H1 (cell line): ENCODE measurements at regions not wholly inside any gene's neighbourhood (a gene's known extent, or its start where the extent isn't known, plus 50 kb on each side); places are given as distances from the start of the nearest gene placed in this dataset.

ENCODE experiments used
- CTCF ChIA-PET: fragments of 300-600 bp; sonication (Branson Sonifier 250); formaldehyde crosslinking; loops from one replicate; lab custom pipeline; 2021; ENCODE audit not compliant: partially characterized antibody; lab: Charles Lee
- POLR2A ChIA-PET: fragments of 300-600 bp; sonication (Branson Sonifier 250); formaldehyde crosslinking; loops from one replicate; lab custom pipeline; 2021; ENCODE audit warnings: inconsistent platforms; ENCODE audit not compliant: partially characterized antibody; lab: Charles Lee
- DNase-seq, 2 experiments: peaks; one replicate each; pipeline versions ENCODE4 v3.0.0 to v3.0.0-alpha.2; 2010 to 2022; ENCODE audit warnings: low spot score in 2 of 2, low read depth in 1 of 2, mixed read lengths in 1 of 2
- FAIRE-seq: peaks from 2 replicates; lab custom pipeline; 2011; peaks lifted over from hg19 to GRCh38; lab: Jason Lieb, UNC
- H2AFZ ChIP-seq: 2 replicates; pipeline ENCODE4 v1.8.1; 2012; ENCODE audit warnings: low read length, inconsistent platforms
- H2AK5ac ChIP-seq: 2 replicates; pipeline ENCODE4 v1.6.1; 2013; ENCODE audit warnings: low read depth, low read length
- H2BK120ac ChIP-seq: replicated peaks from 2 replicates; pipeline ENCODE3; 2013; ENCODE audit warnings: low read depth, low read length, inconsistent platforms
- H2BK12ac ChIP-seq: 2 replicates; pipeline ENCODE4 v1.6.1; 2013; ENCODE audit warnings: low read depth, low read length
- H2BK15ac ChIP-seq: 2 replicates; pipeline ENCODE4 v1.6.1; 2013; ENCODE audit warnings: low read length
- H2BK20ac ChIP-seq: 2 replicates; pipeline ENCODE4 v1.6.1; 2013; ENCODE audit warnings: low read length
- H2BK5ac ChIP-seq: 2 replicates; pipeline ENCODE4 v1.6.1; 2013; ENCODE audit warnings: low read depth, low read length
- H3K14ac ChIP-seq: 2 replicates; pipeline ENCODE4 v1.6.1; 2013; ENCODE audit warnings: inconsistent platforms; ENCODE audit not compliant: insufficient read length
- H3K18ac ChIP-seq: 2 replicates; pipeline ENCODE4 v1.6.1; 2013; ENCODE audit warnings: low read length; ENCODE audit errors: extremely low read depth
- H3K23ac ChIP-seq: 2 replicates; pipeline ENCODE4 v1.6.1; 2013; ENCODE audit warnings: inconsistent platforms; ENCODE audit not compliant: insufficient read length
- H3K23me2 ChIP-seq: 2 replicates; pipeline ENCODE4 v1.6.1; 2013; ENCODE audit warnings: low read depth, low read length
- H3K27ac ChIP-seq: 2 replicates; pipeline ENCODE4 v1.6.1; 2011; ENCODE audit warnings: low read depth, low read length, inconsistent platforms
- H3K27me3 ChIP-seq, 4 experiments: replicated peaks in 1 of 4; 1 replicate in 1 of 4; 2 replicates in 3 of 4; pipeline versions ENCODE4 v1.6.1 to v1.8.1; 2011 to 2013; ENCODE audit warnings: low read length in 3 of 4, mild to moderate bottlenecking in 3 of 4, inconsistent platforms in 2 of 4, mixed read lengths in 2 of 4, moderate library complexity in 1 of 4; ENCODE audit not compliant: control insufficient read depth in 3 of 4, insufficient read depth in 3 of 4; ENCODE audit errors: extremely low read depth in 1 of 4
- H3K36me3 ChIP-seq, 4 experiments: 2 replicates each; pipeline versions ENCODE4 v1.6.1 to v1.8.1; 2011 to 2013; ENCODE audit warnings: mild to moderate bottlenecking in 4 of 4, low read length in 3 of 4, moderate library complexity in 2 of 4, control low read depth in 1 of 4, inconsistent platforms in 1 of 4; ENCODE audit not compliant: insufficient read depth in 4 of 4, control insufficient read depth in 2 of 4
- H3K4ac ChIP-seq: replicated peaks from 2 replicates; pipeline ENCODE3; 2013; ENCODE audit warnings: low read length, low read depth, mixed read lengths, inconsistent platforms; ENCODE audit not compliant: insufficient read length
- H3K4me1 ChIP-seq, 4 experiments: replicated peaks in 1 of 4; 1 replicate in 1 of 4; 2 replicates in 3 of 4; pipeline versions ENCODE4 v1.6.1 to v1.8.1; 2011 to 2013; ENCODE audit warnings: low read length in 3 of 4, inconsistent platforms in 2 of 4, mixed read lengths in 1 of 4; ENCODE audit not compliant: insufficient read depth in 4 of 4, control insufficient read depth in 3 of 4
- H3K4me2 ChIP-seq, 2 experiments: 2 replicates each; pipeline versions ENCODE4 v1.6.1 to v1.8.1; 2011 to 2013; ENCODE audit warnings: low read depth in 2 of 2, low read length in 2 of 2, control low read depth in 1 of 2, inconsistent platforms in 1 of 2, mild to moderate bottlenecking in 1 of 2; ENCODE audit not compliant: insufficient read depth in 1 of 2
- H3K4me3 ChIP-seq, 4 experiments: fragments of 200-600, 300-600 bp in 1 of 4; sonication (generic), shearing (Covaris generic), sonication (Bioruptor Twin) in 1 of 4; 2 replicates each; pipeline versions ENCODE4 v1.5.1 to v1.8.1; 2011 to 2016; ENCODE audit warnings: low read length in 4 of 4, low read depth in 3 of 4, control low read depth in 2 of 4, inconsistent platforms in 2 of 4, mild to moderate bottlenecking in 2 of 4, mixed read lengths in 1 of 4, moderate library complexity in 1 of 4; ENCODE audit not compliant: insufficient read depth in 2 of 4; ENCODE audit errors: extremely low read depth in 1 of 4
- H3K56ac ChIP-seq: replicated peaks from 2 replicates; pipeline ENCODE3; 2013; ENCODE audit warnings: low read depth, mild to moderate bottlenecking, mixed read lengths, low read length, inconsistent platforms; ENCODE audit not compliant: insufficient read length
- H3K79me1 ChIP-seq: 2 replicates; pipeline ENCODE4 v1.6.1; 2013; ENCODE audit warnings: low read depth, low read length, control low read depth
- H3K79me2 ChIP-seq, 2 experiments: 2 replicates each; pipeline versions ENCODE4 v1.6.1 to v1.8.1; 2012 to 2013; ENCODE audit warnings: low read length in 2 of 2, mild to moderate bottlenecking in 2 of 2, inconsistent platforms in 1 of 2; ENCODE audit not compliant: insufficient read depth in 2 of 2, control insufficient read depth in 1 of 2
- H3K9ac ChIP-seq, 4 experiments: replicated peaks in 1 of 4; 1 replicate in 1 of 4; 2 replicates in 3 of 4; pipeline versions ENCODE4 v1.6.1 to v1.8.1; 2011 to 2013; ENCODE audit warnings: low read depth in 3 of 4, low read length in 3 of 4, control low read depth in 2 of 4, mild to moderate bottlenecking in 2 of 4, moderate library complexity in 2 of 4, inconsistent platforms in 1 of 4; ENCODE audit errors: extremely low read depth in 1 of 4
- H3K9me3 ChIP-seq, 2 experiments: 2 replicates each; pipeline versions ENCODE4 v1.6.1 to v1.8.1; 2012 to 2013; ENCODE audit warnings: mild to moderate bottlenecking in 2 of 2, moderate library complexity in 2 of 2, control low read depth in 1 of 2, inconsistent platforms in 1 of 2, low read depth in 1 of 2, low read length in 1 of 2, mixed read lengths in 1 of 2; ENCODE audit not compliant: insufficient read depth in 2 of 2
- H4K20me1 ChIP-seq, 2 experiments: replicated peaks in 1 of 2; 2 replicates each; pipeline versions ENCODE3 to v1.8.1; 2011 to 2013; ENCODE audit warnings: inconsistent platforms in 2 of 2, low read length in 2 of 2, mild to moderate bottlenecking in 1 of 2; ENCODE audit not compliant: insufficient read depth in 2 of 2, control insufficient read depth in 1 of 2
- H4K5ac ChIP-seq: 2 replicates; pipeline ENCODE4 v1.6.1; 2013; ENCODE audit warnings: low read length, low read depth, mixed read lengths, inconsistent platforms; ENCODE audit not compliant: insufficient read length
- H4K8ac ChIP-seq: 2 replicates; pipeline ENCODE4 v1.8.0; 2013; ENCODE audit warnings: mild to moderate bottlenecking, moderate library complexity, low read length, inconsistent platforms; ENCODE audit not compliant: insufficient read depth; ENCODE audit errors: extremely low read depth
- H4K91ac ChIP-seq: replicated peaks from 2 replicates; pipeline ENCODE3; 2013; ENCODE audit warnings: low read length, mixed read lengths, inconsistent platforms; ENCODE audit not compliant: insufficient read length
- ASH2L ChIP-seq: fragments of 200-600, 300-600 bp; sonication (generic); IDR thresholded peaks from one replicate; pipeline ENCODE4 v1.7.1; 2017; ENCODE audit warnings: low read length
- CREB1 ChIP-seq: IDR thresholded peaks from 2 replicates; pipeline ENCODE4 v1.6.1; 2012; ENCODE audit warnings: inconsistent platforms
- FOSL1 ChIP-seq: IDR thresholded peaks from 2 replicates; pipeline ENCODE4 v1.6.1; 2011; ENCODE audit warnings: mild to moderate bottlenecking, low read depth, low read length, moderate library complexity; ENCODE audit not compliant: insufficient read depth
- KDM4A ChIP-seq: IDR thresholded peaks from one replicate; pipeline ENCODE4 v1.7.1; 2012; ENCODE audit warnings: low read depth, mild to moderate bottlenecking, moderate library complexity, low read length, inconsistent platforms; ENCODE audit not compliant: severe bottlenecking
- SIX5 ChIP-seq: IDR thresholded peaks from 2 replicates; pipeline ENCODE4 v1.6.1; 2011; ENCODE audit warnings: mild to moderate bottlenecking, low read depth, low read length
- TEAD4 ChIP-seq: IDR thresholded peaks from 2 replicates; pipeline ENCODE4 v1.6.1; 2012; ENCODE audit warnings: low read depth, low read length, inconsistent platforms, mixed read lengths
- WGBS, 2 experiments: shearing (Covaris generic) in 1 of 2; methylation state at CpG; one replicate each; pipeline versions ENCODE4 v1.1.6 to v1.1.7; 2013 to 2015; ENCODE audit warnings: low lambda C conversion rate in 2 of 2, mixed read lengths in 2 of 2, inconsistent platforms in 1 of 2, low coverage in 1 of 2, missing lambda C conversion rate in 1 of 2; ENCODE audit not compliant: insufficient replicate concordance in 2 of 2, insufficient coverage in 1 of 2, insufficient read length in 1 of 2; ENCODE audit errors: extremely low coverage in 1 of 2, missing lambda C conversion rate in 1 of 2; 5-methylcytosine and 5-hydroxymethylcytosine counted together

GRCh38 chr6:76867182-76867581, 596.1 kb downstream of the HTR1B start:
- no peak overlapping the region for H3K14ac ChIP-seq
- H3K4me1 ChIP-seq, result peaks cover 0 to 5% (median 2%) of the 10 kb centered on the region in 4 experiments; a peak in 4 of 7 replicates
- FAIRE-seq (no peak), DNase-seq (no peak)
- no peak overlapping the region; a peak in 1 of 4 replicates for H3K4me2 ChIP-seq
- H2BK15ac ChIP-seq, result no peak overlapping the region
- H3K56ac ChIP-seq, result no peak overlapping the region
- CTCF ChIA-PET, result no interaction called here
- TF ChIP-seq FOSL1, result no peak
- no peak for TF ChIP-seq ASH2L
- no peak for TF ChIP-seq SIX5
- no peak for TF ChIP-seq CREB1
- no peak for TF ChIP-seq KDM4A
- TF ChIP-seq TEAD4, result no peak
- POLR2A ChIA-PET, result no interaction called here
- H3K4ac ChIP-seq, result no peak overlapping the region
- WGBS, 2 experiments, result 52% methylated on average over 3 of the region's 3 CpGs; no CpG with 5 or more reads in 1 of the 2 experiments
- H2BK120ac ChIP-seq, result no peak overlapping the region
- no peak overlapping the region for H2AK5ac ChIP-seq
- H4K5ac ChIP-seq, result no peak overlapping the region
- no peak overlapping the region for H2BK20ac ChIP-seq
- no peak overlapping the region for H3K23ac ChIP-seq
- H4K8ac ChIP-seq, result no peak overlapping the region
- H3K23me2 ChIP-seq, result no peaks in the 10 kb centered on the region
- no peak overlapping the region for H2AFZ ChIP-seq
- H3K18ac ChIP-seq, result no peak overlapping the region
- H4K91ac ChIP-seq, result no peak overlapping the region
- no peaks in the 10 kb centered on the region for H3K9me3 ChIP-seq
- H3K9ac ChIP-seq, result no peak overlapping the region
- H3K79me1 ChIP-seq, result no peaks in the 10 kb centered on the region
- H3K4me3 ChIP-seq, result no peak overlapping the region
- no peaks in the 10 kb centered on the region for H4K20me1 ChIP-seq
- no peak overlapping the region for H3K27ac ChIP-seq
- H3K79me2 ChIP-seq, result no peaks in the 10 kb centered on the region
- H3K27me3 ChIP-seq, result no peaks in the 10 kb centered on the region
- peaks cover 0 to 3% (median 0%) of the 10 kb centered on the region in 4 experiments; a peak in 1 of 8 replicates for H3K36me3 ChIP-seq
- no peak overlapping the region for H2BK5ac ChIP-seq
- no peak overlapping the region for H2BK12ac ChIP-seq
